ENCODE measurements at regions not wholly inside any gene's neighbourhood (a gene's known extent, or its start where the extent isn't known, plus 50 kb on each side); places are given as distances from the start of the nearest gene placed in this dataset.

DNA sequence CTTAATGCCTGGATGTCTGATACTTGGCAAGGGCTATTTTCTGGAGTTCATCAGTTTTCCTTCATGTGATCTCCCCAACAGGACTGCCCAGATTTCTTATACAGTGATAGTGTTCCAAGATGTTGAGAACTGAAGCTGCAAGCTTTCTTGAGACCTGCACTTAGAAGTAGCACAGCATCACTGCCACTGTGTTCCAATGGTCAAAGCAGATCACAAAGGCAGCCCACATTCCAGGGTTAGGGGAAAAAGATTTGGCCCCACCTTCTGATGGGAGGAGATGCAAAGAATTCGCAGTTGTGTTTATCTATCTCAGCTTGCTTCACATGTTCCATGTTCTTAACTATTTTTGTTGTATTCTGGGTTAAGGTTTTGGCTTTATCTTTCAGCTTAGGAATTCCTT lies 78.2 kb downstream of the GPX5 start:
- TF ChIP-seq, protein P1, sequence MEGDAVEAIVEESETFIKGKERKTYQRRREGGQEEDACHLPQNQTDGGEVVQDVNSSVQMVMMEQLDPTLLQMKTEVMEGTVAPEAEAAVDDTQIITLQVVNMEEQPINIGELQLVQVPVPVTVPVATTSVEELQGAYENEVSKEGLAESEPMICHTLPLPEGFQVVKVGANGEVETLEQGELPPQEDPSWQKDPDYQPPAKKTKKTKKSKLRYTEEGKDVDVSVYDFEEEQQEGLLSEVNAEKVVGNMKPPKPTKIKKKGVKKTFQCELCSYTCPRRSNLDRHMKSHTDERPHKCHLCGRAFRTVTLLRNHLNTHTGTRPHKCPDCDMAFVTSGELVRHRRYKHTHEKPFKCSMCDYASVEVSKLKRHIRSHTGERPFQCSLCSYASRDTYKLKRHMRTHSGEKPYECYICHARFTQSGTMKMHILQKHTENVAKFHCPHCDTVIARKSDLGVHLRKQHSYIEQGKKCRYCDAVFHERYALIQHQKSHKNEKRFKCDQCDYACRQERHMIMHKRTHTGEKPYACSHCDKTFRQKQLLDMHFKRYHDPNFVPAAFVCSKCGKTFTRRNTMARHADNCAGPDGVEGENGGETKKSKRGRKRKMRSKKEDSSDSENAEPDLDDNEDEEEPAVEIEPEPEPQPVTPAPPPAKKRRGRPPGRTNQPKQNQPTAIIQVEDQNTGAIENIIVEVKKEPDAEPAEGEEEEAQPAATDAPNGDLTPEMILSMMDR (conservative IDR thresholded peaks at IDR 0.05; ENCODE audit: low read length), result no peak
- TF ChIP-seq EZH2phosphoT487 (IDR thresholded peaks at IDR 0.05; ENCODE audit: borderline replicate concordance), result no peak
